HUDEP-2 (cell line): ENCODE measurements at regions not wholly inside any gene's neighbourhood (a gene's known extent, or its start where the extent isn't known, plus 50 kb on each side); places are given as distances from the start of the nearest gene placed in this dataset.

Experiments used
- DNase-seq, 76 experiments: peaks; one replicate each; lab custom pipeline; 2025; ENCODE audit not compliant: unreplicated experiment in 76 of 76; lab: John Stamatoyannopoulos, UW

- DNase-seq, result no peak
Measured at GRCh38 chr17:52666264-52666663, 507.8 kb upstream of the CA10 start.

DNA sequence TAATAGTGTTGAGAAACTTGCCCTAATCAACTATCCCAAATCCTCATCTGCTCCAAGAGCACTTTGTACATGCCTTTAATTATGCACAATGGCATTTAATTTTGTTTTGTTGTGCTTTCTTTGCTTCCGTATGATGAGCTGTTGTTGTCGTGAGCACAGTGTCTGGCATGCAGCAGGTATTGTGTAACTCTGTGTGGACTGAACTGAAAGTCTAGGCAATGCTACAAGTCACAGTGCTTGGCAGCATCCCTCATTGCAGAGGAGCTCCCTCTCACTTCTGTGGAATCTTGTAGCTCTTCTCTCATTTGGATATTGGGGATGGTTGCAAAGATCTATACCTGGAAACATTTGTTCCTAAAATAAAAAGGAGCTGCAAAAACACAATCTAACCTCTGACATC, 502.2 kb upstream of the CA10 start:
- no peak for DNase-seq

DNA sequence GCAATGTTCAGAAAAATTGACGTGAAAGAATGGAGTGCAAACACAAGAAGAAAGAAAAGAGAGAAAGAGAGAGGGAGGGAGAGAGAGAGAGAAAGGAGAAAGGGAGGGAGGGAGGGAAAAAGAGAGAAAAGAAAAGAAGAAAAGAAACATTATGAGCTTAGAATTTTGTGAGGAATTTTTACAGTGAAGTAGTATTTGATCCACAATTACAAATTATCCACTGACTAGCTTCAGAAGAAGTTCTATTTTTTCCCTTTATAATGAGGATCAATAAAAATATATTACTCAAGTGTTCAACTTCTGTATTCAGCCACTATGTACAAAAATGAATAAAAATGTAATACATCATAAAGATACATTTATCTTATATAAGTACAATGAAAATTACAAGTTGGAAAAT, 494.5 kb upstream of the CA10 start:
- no peak for DNase-seq

- no peak for DNase-seq
Measured at GRCh38 chr17:52648995-52649394, 490.5 kb upstream of the CA10 start.

GRCh38 chr17:52647411-52647810, 488.9 kb upstream of the CA10 start:
- DNase-seq, result no peak

- no peak for DNase-seq
Measured at GRCh38 chr17:52636443-52636842, 477.9 kb upstream of the CA10 start.

DNA sequence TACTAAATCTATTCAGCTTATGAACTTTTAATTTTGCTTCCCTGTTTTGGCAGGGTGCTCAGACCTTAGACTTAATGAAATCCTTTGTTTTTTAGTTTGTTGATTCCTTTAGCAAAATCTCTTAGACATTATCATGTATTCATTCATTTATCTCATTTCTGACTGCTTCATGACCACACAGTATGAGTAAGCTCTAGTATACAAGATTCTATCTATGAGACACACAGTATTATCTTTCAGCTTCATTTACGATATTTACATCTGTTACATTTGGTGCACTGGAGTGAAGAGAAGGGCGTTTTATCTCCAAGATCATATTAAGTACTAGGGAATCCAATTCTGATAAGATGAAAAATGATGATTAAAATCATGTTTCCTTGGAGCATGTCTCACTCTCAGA, 448.1 kb upstream of the CA10 start:
- DNase-seq, result no peak

DNA sequence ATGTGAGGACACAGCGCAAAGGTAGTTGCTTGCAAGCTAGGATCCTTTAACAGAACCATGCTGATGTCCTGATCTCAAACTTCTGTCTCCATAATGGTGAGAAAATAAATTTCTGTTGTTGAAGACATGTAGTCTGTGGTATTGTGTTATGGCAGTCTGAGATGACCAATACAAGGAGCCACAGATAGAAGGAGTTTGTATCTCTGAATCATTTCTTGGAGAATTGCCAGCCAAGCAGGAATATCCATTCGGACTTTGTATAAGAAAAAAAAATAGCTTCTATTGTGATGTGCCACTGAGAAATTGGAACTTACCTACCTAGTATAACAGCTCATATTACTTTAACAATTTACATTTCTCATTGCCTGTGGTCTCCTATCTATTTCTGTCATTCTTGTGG, 447.6 kb upstream of the CA10 start:
- no peak for DNase-seq

DNA sequence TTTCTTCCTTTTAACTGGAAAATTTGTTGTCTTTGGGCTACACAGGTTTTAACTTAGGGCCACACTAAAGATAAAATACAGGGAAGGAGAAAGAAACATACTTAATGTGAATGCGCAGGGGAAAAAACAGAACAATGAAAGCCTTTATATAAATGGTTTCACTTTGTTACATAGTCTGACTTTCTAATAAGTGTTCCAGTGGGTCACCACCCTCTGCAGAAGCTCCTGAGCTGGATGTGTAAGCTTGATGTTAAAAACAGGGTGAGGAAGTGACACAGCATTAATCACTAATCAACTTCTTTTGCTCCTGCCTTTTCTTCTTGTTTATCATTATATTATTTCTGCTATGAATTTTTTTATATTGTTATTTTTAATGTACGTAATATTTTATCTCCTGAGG, 445.6 kb upstream of the CA10 start:
- DNase-seq, result no peak

DNA sequence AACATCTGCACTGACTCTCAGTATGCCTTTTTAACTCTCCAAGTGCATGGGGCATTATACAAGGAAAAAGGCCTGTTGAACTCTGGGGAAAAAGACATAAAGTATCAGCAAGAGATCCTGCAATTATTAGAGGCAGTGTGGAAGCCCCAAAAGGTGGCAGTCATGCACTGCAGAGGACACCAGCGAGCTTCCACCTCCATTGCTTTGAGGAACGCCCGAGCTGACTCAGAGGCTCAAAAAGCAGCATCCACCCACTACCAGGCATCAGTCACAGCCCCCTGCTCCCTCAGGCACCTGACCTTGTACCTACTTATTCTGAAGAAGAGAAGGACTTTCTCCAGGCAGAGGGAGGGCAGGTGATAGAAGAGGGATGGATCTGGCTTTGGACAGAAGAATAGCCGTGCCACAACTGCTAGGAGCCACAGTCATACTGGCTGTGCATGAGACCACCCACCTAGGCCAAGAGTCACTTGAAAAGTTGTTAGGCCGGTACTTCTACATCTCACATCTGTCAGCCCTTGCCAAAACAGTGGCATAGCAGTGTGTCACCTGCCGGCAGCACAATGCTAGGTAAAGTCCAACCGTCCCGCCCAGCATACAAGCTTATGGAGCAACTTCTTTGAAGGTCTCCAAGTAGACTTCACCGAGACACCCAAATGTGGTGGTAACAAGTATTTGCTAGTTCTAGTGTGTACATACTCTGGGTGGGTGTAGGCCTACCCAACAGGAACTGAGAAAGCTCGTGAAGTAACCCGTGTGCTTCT, 439.1 kb upstream of the CA10 start:
- DNase-seq, result peak in 1 of 76 experiments; percentile 3

DNA sequence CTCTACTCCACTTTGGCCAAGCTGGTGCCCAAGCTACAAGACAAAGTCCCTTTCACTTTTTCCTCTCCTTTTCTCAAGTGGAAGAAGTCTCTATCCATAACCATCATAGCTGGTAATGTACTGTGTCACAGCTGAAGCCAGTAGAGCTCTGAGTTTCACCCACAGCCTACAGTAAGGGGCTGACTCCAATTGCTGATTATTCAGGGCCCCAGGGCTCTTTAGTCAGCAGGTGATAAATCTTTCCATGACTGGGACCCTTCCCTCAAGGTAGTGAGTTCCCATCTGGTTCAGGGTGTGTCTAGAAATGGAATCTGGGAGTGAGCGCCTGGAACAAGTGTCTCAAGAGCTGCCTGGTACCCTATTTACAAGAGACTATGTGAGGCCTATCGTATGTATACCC, 436.0 kb upstream of the CA10 start:
- DNase-seq, result no peak

DNA sequence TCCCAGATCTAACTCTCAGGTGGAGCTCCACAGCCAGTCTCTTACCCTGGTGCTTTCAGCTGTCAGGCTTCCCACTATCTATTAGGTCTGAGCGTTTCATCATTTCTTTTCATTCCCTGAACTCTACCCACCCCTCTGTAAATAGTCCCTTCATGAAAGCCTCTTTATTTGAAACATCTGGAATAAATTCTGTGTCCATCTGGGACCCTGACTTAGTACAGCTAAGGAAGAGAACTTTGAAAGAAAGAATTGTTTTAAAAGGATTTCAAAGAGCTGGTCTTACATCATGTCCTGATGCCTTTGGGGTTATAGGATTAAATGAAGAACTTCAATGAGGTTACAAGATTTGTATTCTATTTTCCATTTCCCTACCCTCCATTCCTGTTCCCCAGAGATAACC, 388.5 kb upstream of the CA10 start:
- DNase-seq, result no peak

- DNase-seq, result no peak
Measured at GRCh38 chr17:52546493-52546892, 388.0 kb upstream of the CA10 start.

DNA sequence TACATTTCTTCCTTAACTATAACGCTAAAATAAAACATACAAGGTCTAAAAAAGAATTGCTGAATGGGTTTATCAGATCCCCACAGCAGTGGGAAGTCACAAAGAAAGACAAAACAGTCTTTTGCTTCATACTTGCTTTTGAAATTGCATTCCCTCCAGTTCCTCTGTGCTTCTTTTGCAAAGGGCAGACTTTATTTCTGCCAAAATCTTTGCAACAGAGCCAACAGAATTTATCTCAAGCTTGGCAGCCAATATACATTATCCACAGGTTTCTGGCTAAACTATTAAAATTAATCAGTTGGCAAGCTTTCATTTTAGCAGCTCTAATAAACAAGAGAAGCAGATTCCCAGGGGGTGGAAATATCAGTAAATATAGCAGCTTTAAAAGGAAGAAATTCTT, 378.9 kb upstream of the CA10 start:
- DNase-seq, result no peak

DNA sequence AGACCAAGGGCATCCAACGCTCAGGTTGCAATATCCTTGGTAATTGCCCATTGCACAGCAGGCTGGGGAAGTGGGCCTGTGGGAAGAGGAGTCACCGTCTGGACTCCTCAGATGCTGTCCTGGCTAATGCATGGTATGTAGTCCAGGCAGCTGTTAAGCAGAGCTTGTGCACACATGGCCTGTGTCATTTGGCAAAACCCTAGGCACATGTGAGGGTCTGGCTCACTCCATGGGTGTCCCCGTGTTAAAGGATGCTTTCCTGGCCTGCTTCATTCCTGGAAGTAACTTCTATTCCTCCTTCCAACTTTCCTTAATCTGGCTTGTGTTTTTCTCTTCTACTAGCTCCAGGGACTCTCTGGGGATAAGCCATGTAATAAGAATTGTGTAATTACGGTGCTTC, 378.0 kb upstream of the CA10 start:
- DNase-seq, result no peak

DNA sequence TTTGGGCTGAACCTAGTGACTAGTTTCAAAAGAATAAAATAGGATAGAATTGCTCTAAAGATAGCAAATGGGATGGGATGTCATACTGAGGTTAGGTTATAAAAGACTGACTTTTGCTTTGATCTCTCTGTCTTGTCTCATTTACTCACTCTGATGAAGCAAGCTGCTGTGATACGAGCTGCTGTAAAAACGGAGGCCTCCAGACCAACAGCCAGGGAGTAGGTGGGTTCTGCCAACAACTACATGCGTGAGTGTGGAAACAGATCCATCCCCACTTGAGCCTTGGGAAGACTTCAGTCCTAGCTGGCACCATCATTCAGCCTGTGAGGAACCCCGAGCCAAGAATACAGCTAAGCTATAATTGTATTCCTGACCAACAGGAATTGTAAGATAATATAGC, 373.9 kb upstream of the CA10 start:
- no peak for DNase-seq

- DNase-seq, result no peak
Measured at GRCh38 chr17:52524096-52524637, 365.7 kb upstream of the CA10 start.

DNA sequence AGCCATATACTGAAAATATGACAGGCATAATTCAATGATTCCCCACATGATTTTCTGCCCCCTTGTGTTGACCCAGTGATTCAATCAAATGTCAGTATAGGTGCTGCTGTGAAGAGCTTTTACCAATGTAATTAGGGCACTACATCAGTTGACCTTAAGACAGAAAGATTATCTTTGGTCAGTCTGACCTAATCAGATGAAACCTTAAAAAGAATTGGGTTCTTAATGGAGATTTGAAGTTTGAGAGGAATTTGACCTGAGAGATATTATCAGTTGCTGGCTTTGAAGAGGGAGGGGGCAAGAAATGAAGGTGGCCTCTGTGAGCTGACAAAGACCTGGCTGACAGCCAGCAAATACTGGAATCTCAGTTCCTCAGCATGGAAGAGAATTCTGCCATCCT, 358.7 kb upstream of the CA10 start:
- DNase-seq, result no peak

DNA sequence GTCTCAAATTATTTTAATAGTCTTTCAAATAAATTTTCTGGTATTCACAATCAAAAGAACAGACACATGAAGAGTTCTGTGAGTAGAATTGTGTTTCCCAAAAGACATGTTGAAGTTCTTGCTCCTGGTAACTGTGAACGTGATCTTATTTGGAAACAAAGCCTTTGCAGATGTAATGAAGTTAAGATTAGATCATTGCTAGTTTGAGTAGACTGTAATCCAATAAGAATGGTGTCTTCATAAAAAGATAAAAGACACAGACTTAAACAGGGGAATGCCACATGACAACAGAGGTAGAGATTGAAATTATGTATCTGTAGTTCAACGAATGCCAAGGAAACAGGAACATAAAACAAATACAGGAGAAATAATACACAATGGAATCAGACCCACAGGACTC, 357.4 kb upstream of the CA10 start:
- DNase-seq, result no peak

GRCh38 chr17:52505601-52506000, 347.1 kb upstream of the CA10 start:
- no peak for DNase-seq

- no peak for DNase-seq
Measured at GRCh38 chr17:52504081-52504480, 345.6 kb upstream of the CA10 start.

DNA sequence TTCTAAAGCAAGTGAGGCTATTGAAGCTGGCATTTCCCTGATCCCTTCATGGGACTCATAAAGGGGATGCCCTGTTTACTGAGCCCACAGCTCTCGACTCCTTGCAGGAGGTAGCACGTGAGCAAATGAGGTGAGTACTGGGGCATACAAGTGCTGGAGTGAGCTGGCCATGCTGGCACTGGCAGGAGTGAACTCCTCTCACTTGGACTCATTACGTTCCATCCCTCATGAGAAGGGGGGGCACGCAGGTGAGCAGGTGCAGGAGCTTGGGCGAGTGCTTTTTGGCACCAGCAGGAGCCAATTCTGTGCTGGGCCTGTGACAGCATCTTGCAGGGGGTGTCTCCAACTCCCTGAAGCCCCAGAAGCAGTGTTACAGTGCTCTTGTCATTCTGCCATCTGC, 337.1 kb upstream of the CA10 start:
- DNase-seq, result no peak

DNA sequence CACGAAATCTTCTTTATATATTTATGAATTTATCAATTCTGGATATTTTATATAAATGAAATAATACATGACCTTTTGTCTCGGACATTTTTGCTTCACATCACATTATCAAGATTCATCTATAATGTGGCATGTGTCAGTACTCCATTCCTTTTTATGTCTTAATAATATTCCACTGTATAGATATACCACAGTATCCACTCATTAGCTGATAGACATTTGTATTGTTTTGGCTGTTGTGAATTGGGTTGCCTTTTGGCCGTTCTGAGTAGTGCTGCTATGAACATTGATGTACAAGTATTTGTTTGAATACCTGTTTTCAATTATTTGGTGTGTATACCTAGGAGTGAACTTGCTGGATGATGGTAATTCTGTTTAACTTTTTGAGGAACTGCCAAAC, 323.8 kb upstream of the CA10 start:
- no peak for DNase-seq
